Keratinocyte (primary cell): ENCODE measurements at regions not wholly inside any gene's neighbourhood (a gene's known extent, or its start where the extent isn't known, plus 50 kb on each side); places are given as distances from the start of the nearest gene placed in this dataset.

ENCODE experiments used
- CTCF ChIP-seq, 3 experiments: IDR thresholded peaks in 1 of 3; conservative IDR thresholded peaks in 1 of 3; optimal IDR thresholded peaks in 1 of 3; 2 replicates in 2 of 3; 3 replicates in 1 of 3; pipeline versions ENCODE3 to v1.5.1; 2011; ENCODE audit warnings: low read length in 3 of 3, mild to moderate bottlenecking in 3 of 3, moderate library complexity in 2 of 3, control low read depth in 1 of 3, inconsistent platforms in 1 of 3; ENCODE audit not compliant: insufficient read depth in 2 of 3; ENCODE audit errors: extremely low read depth in 1 of 3
- EZH2 ChIP-seq: IDR thresholded peaks from one replicate; pipeline ENCODE4 v1.6.1; 2012; ENCODE audit warnings: inconsistent platforms, mild to moderate bottlenecking, low read length, moderate library complexity

GRCh38 chr20:11103866-11104265 is 430.1 kb upstream of the JAG1 start:
- TF ChIP-seq CTCF (optimal IDR thresholded peaks at IDR 0.05 in 1 of 3, IDR thresholded peaks at IDR 0.05 in 1 of 3, conservative IDR thresholded peaks at IDR 0.05 in 1 of 3; ENCODE audit: extremely low read depth in 1 of 3, insufficient read depth in 2 of 3, low read length in 3 of 3) (no peak), EZH2 (no peak)
